ENCODE measurements at regions not wholly inside any gene's neighbourhood (a gene's known extent, or its start where the extent isn't known, plus 50 kb on each side); places are given as distances from the start of the nearest gene placed in this dataset.

GRCh38 chr1:212224102-212224501 lies 61.1 kb upstream of the PPP2R5A start:
- DNase-seq (ENCODE audit: low read depth in 2 of 3, low spot score in 1 of 3) = no peak

GRCh38 chr1:212225416-212225815 lies 59.8 kb upstream of the PPP2R5A start:
- DNase-seq (ENCODE audit: low read depth in 2 of 3, low spot score in 1 of 3) = no peak

- DNase-seq (ENCODE audit: low read depth in 2 of 3, low spot score in 1 of 3) = no peak
Measured at GRCh38 chr1:212225871-212226302, 59.3 kb upstream of the PPP2R5A start.

- no peak for DNase-seq (ENCODE audit: low read depth in 2 of 3, low spot score in 1 of 3)
Measured at GRCh38 chr1:212226467-212226866, 58.7 kb upstream of the PPP2R5A start.

GRCh38 chr1:212228076-212228475 lies 57.1 kb upstream of the PPP2R5A start:
- no peak for DNase-seq (ENCODE audit: low read depth in 2 of 3, low spot score in 1 of 3)

GRCh38 chr1:212228591-212229119 lies 56.6 kb upstream of the PPP2R5A start:
- no peak for DNase-seq (ENCODE audit: low read depth in 2 of 3, low spot score in 1 of 3)

GRCh38 chr1:212229654-212230053 lies 55.6 kb upstream of the PPP2R5A start:
- DNase-seq (ENCODE audit: low read depth in 2 of 3, low spot score in 1 of 3) = no peak

- DNase-seq (ENCODE audit: low read depth in 2 of 3, low spot score in 1 of 3) = no peak
Measured at GRCh38 chr1:212230329-212230728, 54.9 kb upstream of the PPP2R5A start.

- no peak for DNase-seq (ENCODE audit: low read depth in 2 of 3, low spot score in 1 of 3)
Measured at GRCh38 chr1:212231372-212231771, 53.8 kb upstream of the PPP2R5A start.

- no peak for DNase-seq (ENCODE audit: low read depth in 2 of 3, low spot score in 1 of 3)
Measured at GRCh38 chr1:212232090-212232489, 53.1 kb upstream of the PPP2R5A start.

- no peak for DNase-seq (ENCODE audit: low read depth in 2 of 3, low spot score in 1 of 3)
Measured at GRCh38 chr1:212233321-212233720, 51.9 kb upstream of the PPP2R5A start.

GRCh38 chr1:212234431-212235395 lies 50.5 kb upstream of the PPP2R5A start:
- DNase-seq (ENCODE audit: low read depth in 2 of 3, low spot score in 1 of 3) = peak in 1 of 3 donors; percentile 23
